ENCODE measurements at regions not wholly inside any gene's neighbourhood (a gene's known extent, or its start where the extent isn't known, plus 50 kb on each side); places are given as distances from the start of the nearest gene placed in this dataset.

- intact Hi-C loops (cut with DNase I) = no loop called here
- H3K4me1 ChIP-seq = no peaks in the 10 kb centered on the region
- no peak for DNase-seq (ENCODE audit: low spot score in 2 of 2)
- no peaks in the 10 kb centered on the region for H3K36me3 ChIP-seq
- TF ChIP-seq CTCF (IDR thresholded peaks at IDR 0.05) = no peak
- no peaks in the 10 kb centered on the region for H3K9me3 ChIP-seq
- no peaks in the 10 kb centered on the region for H3K27me3 ChIP-seq
- H3K4me3 ChIP-seq = no peak overlapping the region
- no peak overlapping the region for H3K27ac ChIP-seq
Observed at GRCh38 chr4:71081192-71081591, 87.7 kb downstream of the DCK start.

GRCh38 chr4:71093745-71094144 is 100.3 kb downstream of the DCK start:
- no peak for TF ChIP-seq CTCF (IDR thresholded peaks at IDR 0.05)
- no peaks in the 10 kb centered on the region for H3K36me3 ChIP-seq
- DNase-seq (ENCODE audit: low spot score in 2 of 2) = no peak
- H3K27ac ChIP-seq = no peak overlapping the region
- H3K4me1 ChIP-seq = peaks cover 0 to 4% of the 10 kb centered on the region in 2 donors
- H3K4me3 ChIP-seq = no peak overlapping the region
- no peaks in the 10 kb centered on the region for H3K27me3 ChIP-seq
- intact Hi-C loops (cut with DNase I) = no loop called here
- H3K9me3 ChIP-seq = no peaks in the 10 kb centered on the region

GRCh38 chr4:71094201-71094600 is 100.8 kb downstream of the DCK start:
- no peaks in the 10 kb centered on the region for H3K27me3 ChIP-seq
- no peak for DNase-seq (ENCODE audit: low spot score in 2 of 2)
- intact Hi-C loops (cut with DNase I) = no loop called here
- no peak overlapping the region for H3K4me3 ChIP-seq
- no peaks in the 10 kb centered on the region for H3K36me3 ChIP-seq
- no peak for TF ChIP-seq CTCF (IDR thresholded peaks at IDR 0.05)
- H3K4me1 ChIP-seq = peaks cover 0 to 4% of the 10 kb centered on the region in 2 donors
- no peak overlapping the region for H3K27ac ChIP-seq
- no peaks in the 10 kb centered on the region for H3K9me3 ChIP-seq

GRCh38 chr4:71095141-71095540 is 101.7 kb downstream of the DCK start:
- DNase-seq (ENCODE audit: low spot score in 2 of 2) = no peak
- H3K27me3 ChIP-seq = no peaks in the 10 kb centered on the region
- intact Hi-C loops (cut with DNase I) = no loop called here

GRCh38 chr4:71095545-71095944 is 102.1 kb downstream of the DCK start:
- TF ChIP-seq CTCF (IDR thresholded peaks at IDR 0.05) = no peak
- Histone ChIP-seq H3K4me1 (peaks cover 0 to 4% of the 10 kb centered on the region in 2 donors), H3K36me3 (no peaks in the 10 kb centered on the region), H3K4me3 (no peak overlapping the region), H3K27ac (no peak overlapping the region), H3K27me3 (no peaks in the 10 kb centered on the region), H3K9me3 (no peaks in the 10 kb centered on the region)
- intact Hi-C loops (cut with DNase I) = no loop called here
- no peak for DNase-seq (ENCODE audit: low spot score in 2 of 2)

More at GRCh38 chr4:71095141-71095540, 101.7 kb downstream of the DCK start:
- no peak overlapping the region for H3K4me3 ChIP-seq
- H3K36me3 ChIP-seq = no peaks in the 10 kb centered on the region
- peaks cover 0 to 4% of the 10 kb centered on the region in 2 donors for H3K4me1 ChIP-seq
- H3K27ac ChIP-seq = no peak overlapping the region
- no peak for TF ChIP-seq CTCF (IDR thresholded peaks at IDR 0.05)
- no peaks in the 10 kb centered on the region for H3K9me3 ChIP-seq

GRCh38 chr4:71107726-71108125 is 114.3 kb downstream of the DCK start:
- Histone ChIP-seq H3K36me3 (no peaks in the 10 kb centered on the region), H3K27me3 (no peaks in the 10 kb centered on the region), H3K27ac (no peak overlapping the region), H3K4me1 (no peaks in the 10 kb centered on the region), H3K4me3 (no peak overlapping the region), H3K9me3 (no peaks in the 10 kb centered on the region)
- no peak for DNase-seq (ENCODE audit: low spot score in 2 of 2)
- no peak for TF ChIP-seq CTCF (IDR thresholded peaks at IDR 0.05)
- intact Hi-C loops (cut with DNase I) = no loop called here
